GM23248 (cell line): ENCODE measurements at regions not wholly inside any gene's neighbourhood (a gene's known extent, or its start where the extent isn't known, plus 50 kb on each side); places are given as distances from the start of the nearest gene placed in this dataset.

ENCODE experiments used
- DNase-seq: peaks from one replicate; pipeline ENCODE4 v3.0.0-alpha.2; 2015
- H2AFZ ChIP-seq: fragments of 200-600 bp; sonication (generic); 2 replicates; pipeline ENCODE4 v1.6.1; 2016; ENCODE audit warnings: antibody characterized with exemption
- H3F3A ChIP-seq: fragments of 200-600 bp; sonication (generic); 2 replicates; pipeline ENCODE4 v1.6.1; 2016; ENCODE audit warnings: mild to moderate bottlenecking, antibody characterized with exemption, mixed run types; ENCODE audit not compliant: insufficient read depth
- H3K27ac ChIP-seq: fragments of 200-600 bp; sonication (generic); 2 replicates; pipeline ENCODE4 v1.5.1; 2016; ENCODE audit warnings: mild to moderate bottlenecking
- H3K27me3 ChIP-seq: fragments of 200-600 bp; sonication (generic); replicated peaks from 2 replicates; pipeline ENCODE4 v1.6.1; 2016; ENCODE audit warnings: mild to moderate bottlenecking; ENCODE audit not compliant: insufficient read depth
- H3K36me3 ChIP-seq: fragments of 200-600 bp; sonication (generic); 2 replicates; pipeline ENCODE4 v1.6.1; 2016; ENCODE audit warnings: low read depth, mild to moderate bottlenecking
- H3K4me1 ChIP-seq: fragments of 200-600 bp; sonication (generic); 2 replicates; pipeline ENCODE4 v1.6.1; 2016; ENCODE audit warnings: mild to moderate bottlenecking; ENCODE audit not compliant: insufficient read depth
- H3K4me2 ChIP-seq: fragments of 200-600 bp; sonication (generic); one replicate; pipeline ENCODE4 v1.6.1; 2016; ENCODE audit warnings: mild to moderate bottlenecking; ENCODE audit not compliant: unreplicated experiment
- H3K4me3 ChIP-seq: fragments of 200-600 bp; sonication (generic); 2 replicates; pipeline ENCODE4 v1.5.1; 2016; ENCODE audit warnings: mild to moderate bottlenecking
- H3K79me2 ChIP-seq: fragments of 200-600 bp; sonication (generic); 2 replicates; pipeline ENCODE4 v1.6.1; 2016; ENCODE audit warnings: mild to moderate bottlenecking; ENCODE audit not compliant: insufficient read depth
- H3K9ac ChIP-seq: fragments of 200-600 bp; sonication (generic); 2 replicates; pipeline ENCODE4 v1.6.1; 2016; ENCODE audit warnings: mild to moderate bottlenecking
- H3K9me2 ChIP-seq: fragments of 200-600 bp; sonication (generic); 2 replicates; pipeline ENCODE4 v1.6.1; 2016; ENCODE audit warnings: mixed run types, mild to moderate bottlenecking, moderate library complexity; ENCODE audit not compliant: insufficient read depth
- H3K9me3 ChIP-seq: fragments of 200-600 bp; sonication (generic); one replicate; pipeline ENCODE4 v1.6.1; 2017; ENCODE audit warnings: low read depth
- H4K20me1 ChIP-seq: fragments of 200-600 bp; sonication (generic); 2 replicates; pipeline ENCODE4 v1.6.0; 2016; ENCODE audit not compliant: insufficient read depth
- EZH2 ChIP-seq: fragments of 200-600 bp; sonication (generic); IDR thresholded peaks from 2 replicates; pipeline ENCODE4 v1.6.1; 2018; ENCODE audit warnings: antibody characterized with exemption, mild to moderate bottlenecking; ENCODE audit not compliant: insufficient read depth, poor library complexity, severe bottlenecking
- EZH2phosphoT487 ChIP-seq: fragments of 200-600 bp; sonication (generic); IDR thresholded peaks from 2 replicates; pipeline ENCODE4 v1.6.1; 2018; ENCODE audit warnings: antibody characterized with exemption, moderate library complexity, mild to moderate bottlenecking, low read depth; ENCODE audit not compliant: insufficient read depth
- WGBS, 2 experiments: methylation state at CpG; one replicate each; pipeline ENCODE4 v1.1.6; 2015 to 2017; ENCODE audit warnings: low lambda C conversion rate in 2 of 2, low coverage in 1 of 2; ENCODE audit errors: missing lambda C conversion rate in 2 of 2; 5-methylcytosine and 5-hydroxymethylcytosine counted together
- in situ Hi-C: fragments of 300-500 bp; cut with MboI; formaldehyde crosslinking; loops from 2 replicates; pipeline ENCODE4 v1.15.0; 2020

DNA sequence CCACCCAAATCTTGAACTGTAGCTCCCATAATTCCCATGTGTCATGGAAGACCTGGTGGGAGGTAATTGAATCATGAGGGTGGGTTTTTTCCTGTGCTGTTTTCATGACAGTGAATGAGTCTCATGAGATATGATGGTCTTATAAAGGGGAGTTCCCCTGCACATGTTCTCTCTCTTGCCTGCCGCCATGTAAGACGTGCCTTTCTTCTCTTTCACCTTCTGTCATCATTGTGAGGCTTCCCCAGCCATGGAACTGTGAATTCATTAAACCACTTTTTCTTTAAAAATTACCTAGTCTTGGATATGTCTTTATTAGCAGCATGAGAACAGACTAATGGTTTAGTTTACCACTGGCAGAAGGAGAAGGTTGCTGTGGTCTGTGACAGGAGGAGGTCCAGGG is 111.5 kb upstream of the RAB18 start:
- H3K36me3 ChIP-seq, result no peaks in the 10 kb centered on the region
- no peak overlapping the region for H3K9ac ChIP-seq
- H3K27me3 ChIP-seq, result no peaks in the 10 kb centered on the region
- H3K9me3 ChIP-seq, result no peaks in the 10 kb centered on the region
- no peaks in the 10 kb centered on the region for H3K9me2 ChIP-seq
- peaks cover 11% of the 10 kb centered on the region; the same call in 1 of the 2 replicates for H3F3A ChIP-seq
- no peaks in the 10 kb centered on the region for H3K79me2 ChIP-seq
- no peak overlapping the region for H2AFZ ChIP-seq
- WGBS, 2 experiments, result 32 to 48% methylated on average over 2 of the region's 2 CpGs
- no peak overlapping the region for H3K4me3 ChIP-seq
- H4K20me1 ChIP-seq, result no peaks in the 10 kb centered on the region
- TF ChIP-seq EZH2 (no peak), EZH2phosphoT487 (no peak)
- no peak for DNase-seq
- H3K4me2 ChIP-seq, result no peak overlapping the region
- peaks cover 13% of the 10 kb centered on the region for H3K4me1 ChIP-seq
- in situ Hi-C loops, result no loop called here
- no peak overlapping the region for H3K27ac ChIP-seq

DNA sequence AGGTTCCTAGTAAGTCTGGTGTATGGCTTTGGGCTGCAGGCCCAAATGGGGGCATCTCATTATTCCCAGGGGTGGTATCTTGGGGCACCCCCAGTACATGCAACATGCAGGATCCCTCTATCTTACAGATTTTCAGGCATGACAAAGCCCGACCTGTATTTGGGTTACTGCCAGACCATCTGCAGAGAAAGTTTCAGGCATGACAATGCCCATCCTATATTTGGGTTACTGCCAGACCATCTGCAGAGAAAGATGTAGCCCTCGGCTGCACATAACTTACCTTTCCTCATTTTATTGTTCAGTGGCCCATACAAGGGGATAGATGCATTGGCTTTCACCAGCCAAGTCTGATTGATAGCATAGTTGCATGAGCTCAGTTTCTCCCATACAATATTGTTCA is 112.2 kb upstream of the RAB18 start:
- Histone ChIP-seq H3K9me3 (no peaks in the 10 kb centered on the region), H3K27ac (no peak overlapping the region), H3F3A (peaks cover 11% of the 10 kb centered on the region; the same call in 1 of the 2 replicates), H3K9ac (no peak overlapping the region), H3K4me3 (no peak overlapping the region), H3K9me2 (no peaks in the 10 kb centered on the region), H3K4me2 (no peak overlapping the region), H3K36me3 (no peaks in the 10 kb centered on the region), H3K27me3 (no peaks in the 10 kb centered on the region), H3K4me1 (peaks cover 13% of the 10 kb centered on the region), H3K79me2 (no peaks in the 10 kb centered on the region), H4K20me1 (no peaks in the 10 kb centered on the region), H2AFZ (no peak overlapping the region)
- TF ChIP-seq EZH2 (no peak), EZH2phosphoT487 (no peak)
- 14 to 15% methylated on average over 2 of the region's 2 CpGs for WGBS, 2 experiments
- in situ Hi-C loops, result no loop called here
- DNase-seq, result no peak

DNA sequence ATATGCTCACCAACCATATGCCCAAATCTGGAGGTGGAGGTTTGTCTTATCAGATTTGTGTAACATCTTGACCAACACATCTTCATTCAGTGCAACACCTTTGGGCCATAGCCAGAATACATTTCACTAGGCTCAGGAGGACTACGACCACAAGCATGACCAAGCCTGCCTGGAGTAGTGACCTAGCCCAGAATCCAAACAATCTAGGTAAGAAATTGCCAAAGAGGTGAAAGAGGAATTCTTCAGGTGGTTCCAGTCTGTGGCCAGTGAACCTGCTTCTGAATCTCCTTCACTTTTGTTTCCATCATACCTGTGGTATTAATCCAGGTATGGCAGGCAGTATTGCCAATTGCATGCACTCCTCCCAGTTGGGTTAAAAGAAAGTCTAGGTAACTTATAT is 112.8 kb upstream of the RAB18 start:
- DNase-seq, result no peak
- H3K79me2 ChIP-seq, result no peaks in the 10 kb centered on the region
- peaks cover 11% of the 10 kb centered on the region; the same call in 1 of the 2 replicates for H3F3A ChIP-seq
- WGBS, 2 experiments, result 38 to 42% methylated on average over 1 of the region's 1 CpG
- H3K9me3 ChIP-seq, result no peaks in the 10 kb centered on the region
- H3K4me1 ChIP-seq, result peaks cover 13% of the 10 kb centered on the region
- H3K9me2 ChIP-seq, result no peaks in the 10 kb centered on the region
- H3K4me3 ChIP-seq, result no peak overlapping the region
- no peak overlapping the region for H2AFZ ChIP-seq
- in situ Hi-C loops, result no loop called here
- no peak overlapping the region for H3K27ac ChIP-seq
- H3K36me3 ChIP-seq, result no peaks in the 10 kb centered on the region
- TF ChIP-seq EZH2phosphoT487, result no peak
- TF ChIP-seq EZH2, result no peak
- no peak overlapping the region for H3K9ac ChIP-seq
- H3K4me2 ChIP-seq, result no peak overlapping the region
- H4K20me1 ChIP-seq, result no peaks in the 10 kb centered on the region
- no peaks in the 10 kb centered on the region for H3K27me3 ChIP-seq

DNA sequence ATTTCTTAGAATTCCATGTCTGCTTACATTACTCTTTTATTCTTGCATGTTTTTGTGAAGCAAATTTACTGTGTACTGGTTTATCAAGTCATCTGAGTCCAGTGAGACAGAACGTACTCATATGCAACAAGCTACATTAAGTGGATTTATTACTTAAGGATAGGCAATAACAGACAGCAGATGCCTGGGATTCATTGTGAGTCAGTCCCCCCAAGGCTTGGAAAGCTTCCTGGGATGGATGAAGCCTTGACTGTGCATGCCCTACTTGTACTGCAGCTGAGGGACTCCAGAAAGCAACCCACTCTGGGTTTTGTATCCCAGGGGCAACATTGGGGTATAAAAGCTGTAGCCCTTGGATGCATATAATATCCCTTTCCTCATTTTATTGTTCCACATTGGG is 113.4 kb upstream of the RAB18 start:
- no peaks in the 10 kb centered on the region for H3K9me3 ChIP-seq
- H2AFZ ChIP-seq, result no peak overlapping the region
- H3K27ac ChIP-seq, result no peak overlapping the region
- peaks cover 11% of the 10 kb centered on the region; the same call in 1 of the 2 replicates for H3F3A ChIP-seq
- no peak overlapping the region for H3K4me3 ChIP-seq
- no peak overlapping the region for H3K4me2 ChIP-seq
- no peaks in the 10 kb centered on the region for H3K79me2 ChIP-seq
- in situ Hi-C loops, result no loop called here
- H4K20me1 ChIP-seq, result no peaks in the 10 kb centered on the region
- TF ChIP-seq EZH2phosphoT487 (no peak), EZH2 (no peak)
- H3K4me1 ChIP-seq, result peaks cover 13% of the 10 kb centered on the region
- 0 to 8% methylated on average over 1 of the region's 1 CpG for WGBS, 2 experiments
- DNase-seq, result peak; percentile 77
- no peaks in the 10 kb centered on the region for H3K9me2 ChIP-seq
- no peaks in the 10 kb centered on the region for H3K36me3 ChIP-seq
- H3K9ac ChIP-seq, result no peak overlapping the region
- H3K27me3 ChIP-seq, result no peaks in the 10 kb centered on the region
